HG03060 (cell line): ENCODE measurements at regions not wholly inside any gene's neighbourhood (a gene's known extent, or its start where the extent isn't known, plus 50 kb on each side); places are given as distances from the start of the nearest gene placed in this dataset.

Experiments used
- ATAC-seq: cut with Tn5 transposase; IDR thresholded peaks from one replicate; pipeline ENCODE4 v1.9.1; 2021; ENCODE audit warnings: low read depth, moderate number of reproducible peaks; ENCODE audit not compliant: unreplicated experiment

DNA sequence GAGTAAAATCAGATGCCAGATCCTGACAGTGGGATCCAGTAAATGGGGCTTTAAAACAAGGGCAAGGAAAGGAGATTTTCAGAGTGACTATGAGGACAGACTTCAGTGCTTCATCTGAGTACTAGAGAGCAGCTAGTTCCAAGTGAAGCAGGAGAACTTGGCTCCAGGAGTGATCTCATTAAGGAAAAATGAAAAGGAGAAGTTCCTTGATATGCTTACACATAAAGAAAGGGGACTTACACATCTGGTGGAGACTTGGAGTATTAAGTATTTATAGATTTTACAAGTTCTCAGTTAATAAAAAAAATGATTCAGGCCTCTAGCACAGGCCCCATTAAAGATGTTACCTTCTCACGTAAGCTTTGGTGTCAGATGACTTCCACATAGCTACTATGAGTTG is 105.8 kb downstream of the ICOS start:
- no peak for ATAC-seq

DNA sequence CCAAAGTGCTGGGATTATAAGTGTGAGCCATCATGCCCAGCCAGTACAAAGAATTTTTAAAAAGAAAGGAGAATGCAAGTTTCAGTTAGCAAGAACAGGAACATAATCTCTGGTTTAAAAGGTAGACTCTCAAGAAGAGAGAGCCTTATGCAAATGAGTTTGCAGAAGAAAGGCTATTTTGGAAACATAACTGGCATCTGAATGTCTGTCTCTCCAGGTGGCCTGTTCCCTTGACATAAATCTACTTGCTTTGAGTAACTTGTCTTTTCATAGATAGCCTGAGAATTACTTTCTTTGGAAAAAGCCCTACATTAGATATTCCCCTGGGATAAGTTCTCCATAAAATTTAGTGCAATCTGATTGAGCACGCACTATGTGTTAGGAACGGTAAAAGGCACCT is 109.6 kb downstream of the ICOS start:
- ATAC-seq: peak; percentile 77

GRCh38 chr2:204049635-204050034 is 113.1 kb downstream of the ICOS start:
- peak; percentile 60 for ATAC-seq

DNA sequence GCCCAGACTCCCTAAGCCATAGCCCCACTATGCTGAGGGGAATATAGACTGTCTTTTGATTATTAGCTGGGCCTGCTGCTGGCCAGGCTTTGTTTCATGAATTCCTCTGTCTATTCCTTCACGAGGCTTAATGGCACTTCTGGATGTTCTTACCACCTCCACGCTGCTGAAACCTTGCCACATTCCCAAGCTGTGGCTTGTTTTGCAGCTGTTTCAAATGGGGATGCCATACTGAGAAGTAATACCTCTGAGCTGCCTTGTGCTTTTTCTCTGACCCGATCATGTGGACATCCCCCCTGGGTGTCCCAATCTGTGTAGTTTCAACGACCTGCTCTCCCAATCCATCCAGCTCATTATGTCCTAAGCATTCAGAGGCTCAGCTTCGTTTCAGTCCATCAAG is 114.1 kb downstream of the ICOS start:
- ATAC-seq: no peak

- no peak for ATAC-seq
Measured at GRCh38 chr2:204051476-204051875, 114.9 kb downstream of the ICOS start.

- ATAC-seq: no peak
Measured at GRCh38 chr2:204051984-204052556, 115.5 kb downstream of the ICOS start.

- ATAC-seq: no peak
Measured at GRCh38 chr2:204059016-204059415, 122.5 kb downstream of the ICOS start.

GRCh38 chr2:204060841-204061240 is 124.3 kb downstream of the ICOS start:
- ATAC-seq: no peak

- ATAC-seq: no peak
Measured at GRCh38 chr2:204061241-204061640, 124.7 kb downstream of the ICOS start.

GRCh38 chr2:204064119-204064518 is 127.6 kb downstream of the ICOS start:
- no peak for ATAC-seq

DNA sequence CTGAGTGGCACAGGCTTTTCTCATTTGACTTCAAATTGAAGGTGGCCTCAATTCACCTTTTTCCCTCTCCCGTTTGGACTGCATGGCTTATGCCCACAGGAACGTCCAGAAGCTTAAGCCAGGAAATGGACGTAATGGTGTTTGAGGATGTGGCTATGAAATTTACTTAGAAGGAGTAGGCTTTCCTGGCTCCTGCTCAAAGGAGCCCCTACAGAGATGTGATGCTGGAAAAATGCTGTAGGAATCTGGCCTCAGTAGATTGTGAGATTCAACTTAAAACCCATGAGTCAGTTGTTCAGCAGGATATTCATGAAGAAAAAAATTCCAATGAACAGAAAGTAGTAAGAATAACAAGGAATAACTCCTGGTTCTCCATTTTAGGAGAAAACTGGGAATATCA is 129.0 kb downstream of the ICOS start:
- no peak for ATAC-seq

DNA sequence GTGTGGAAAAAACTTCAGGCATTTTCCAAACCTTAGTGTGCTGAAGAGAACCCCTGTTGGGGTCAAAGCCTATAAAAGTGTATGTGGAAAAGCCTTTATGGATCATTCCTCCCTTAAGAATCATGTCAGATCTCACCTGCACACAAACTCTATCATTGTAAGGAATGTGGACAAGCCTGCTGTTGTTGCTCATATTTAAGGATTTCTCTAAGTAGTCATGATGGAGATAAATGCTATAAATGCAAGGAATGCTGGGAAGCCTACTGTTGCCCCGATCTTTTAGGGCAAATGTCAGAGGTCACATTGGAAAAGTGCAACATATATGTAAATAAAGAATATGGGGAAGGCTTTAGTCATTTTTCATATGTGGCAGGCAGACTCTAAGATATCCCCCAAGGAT is 129.5 kb downstream of the ICOS start:
- ATAC-seq: no peak

DNA sequence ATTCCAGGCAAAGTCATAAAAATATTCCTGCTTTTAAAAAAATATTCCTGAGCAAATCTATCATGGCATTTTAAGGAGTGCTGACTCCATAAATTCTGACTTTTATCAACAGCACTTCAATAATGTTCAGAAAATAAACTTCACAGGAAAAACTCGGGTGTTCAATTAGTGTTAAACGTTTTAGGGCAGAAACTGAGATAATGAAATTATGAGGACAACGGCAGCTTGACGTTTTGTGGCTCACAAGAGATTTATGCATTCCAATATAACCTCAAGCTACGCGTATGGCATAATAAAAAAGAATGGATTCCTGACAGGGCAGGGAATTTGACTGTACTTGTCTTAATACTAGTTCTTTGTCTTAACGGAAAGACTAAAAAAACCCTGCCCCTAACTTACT is 133.2 kb downstream of the ICOS start:
- no peak for ATAC-seq

GRCh38 chr2:204072443-204073324 is 136.1 kb downstream of the ICOS start:
- no peak for ATAC-seq

- ATAC-seq: no peak
Measured at GRCh38 chr2:204074456-204074855, 137.9 kb downstream of the ICOS start.

DNA sequence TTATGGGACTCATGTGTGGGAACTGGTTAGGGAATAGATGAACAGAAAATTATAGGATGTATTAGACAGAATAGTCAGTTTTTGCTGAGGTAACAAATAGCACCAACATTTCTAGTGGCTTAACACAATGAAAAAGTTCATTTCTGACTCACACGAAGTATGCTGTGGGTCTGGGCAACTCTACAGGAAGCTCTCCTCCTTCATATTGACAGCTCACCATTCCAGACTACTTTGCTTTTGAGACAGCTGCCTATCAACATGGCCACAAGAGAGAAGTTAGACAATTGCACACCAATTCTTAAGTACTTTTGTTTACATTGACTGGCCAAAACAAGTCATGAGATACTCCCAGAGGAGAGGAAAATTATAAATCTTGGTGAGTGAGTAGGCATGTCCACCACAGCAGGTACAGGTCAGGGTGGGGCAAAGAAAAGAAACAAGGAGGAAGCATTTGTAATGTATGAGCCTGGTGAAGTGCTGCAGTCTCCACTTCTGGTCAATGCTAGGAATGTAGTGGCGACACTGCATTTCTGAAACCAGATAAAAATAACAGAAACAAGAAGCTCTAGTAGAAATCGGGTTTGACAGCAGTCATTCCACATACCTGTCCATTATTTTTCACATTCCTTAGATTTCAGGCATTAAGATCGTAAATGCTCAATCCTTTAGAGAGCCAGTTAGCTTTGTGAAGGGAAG is 141.6 kb downstream of the ICOS start:
- no peak for ATAC-seq

- ATAC-seq: no peak
Measured at GRCh38 chr2:204081487-204082425, 145.2 kb downstream of the ICOS start.

DNA sequence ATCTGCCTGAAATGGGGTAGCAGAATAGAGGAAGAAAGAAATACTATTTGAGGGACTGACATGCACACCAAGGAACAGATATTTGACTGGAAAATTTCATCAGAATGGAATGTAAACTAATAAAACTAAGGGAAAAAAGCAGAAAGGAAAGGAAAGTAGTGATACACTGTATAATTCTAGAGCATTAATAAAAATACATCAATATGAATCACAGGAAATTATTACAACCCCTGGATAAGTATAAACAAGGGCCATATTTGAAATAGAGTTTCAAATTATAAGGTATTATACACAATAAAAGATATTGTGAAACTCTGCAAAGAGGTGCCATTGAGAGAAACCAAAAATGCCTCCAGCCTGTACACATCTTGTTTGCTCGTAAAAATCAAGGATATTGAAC is 149.6 kb downstream of the ICOS start:
- ATAC-seq: no peak

DNA sequence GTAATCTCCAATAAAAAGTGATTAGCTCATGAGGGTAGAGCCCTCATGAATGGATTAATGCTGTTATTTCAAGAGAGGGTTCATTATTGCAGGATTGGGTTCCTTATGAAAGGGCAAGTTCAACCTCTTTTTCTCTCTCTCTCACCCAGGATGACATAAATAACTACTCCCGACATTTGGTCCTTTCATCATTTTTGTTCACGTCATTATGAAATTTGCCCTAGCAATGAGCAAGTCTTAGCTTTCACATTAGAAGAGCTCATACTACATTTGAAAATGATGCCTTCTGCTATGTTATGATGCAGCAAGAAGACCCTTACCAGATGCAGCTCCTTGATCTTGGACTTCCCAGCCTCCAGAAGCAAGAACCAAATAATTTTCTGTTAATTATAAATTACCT is 152.5 kb downstream of the ICOS start:
- ATAC-seq: no peak

GRCh38 chr2:204089574-204089973 is 153.0 kb downstream of the ICOS start:
- ATAC-seq: no peak

DNA sequence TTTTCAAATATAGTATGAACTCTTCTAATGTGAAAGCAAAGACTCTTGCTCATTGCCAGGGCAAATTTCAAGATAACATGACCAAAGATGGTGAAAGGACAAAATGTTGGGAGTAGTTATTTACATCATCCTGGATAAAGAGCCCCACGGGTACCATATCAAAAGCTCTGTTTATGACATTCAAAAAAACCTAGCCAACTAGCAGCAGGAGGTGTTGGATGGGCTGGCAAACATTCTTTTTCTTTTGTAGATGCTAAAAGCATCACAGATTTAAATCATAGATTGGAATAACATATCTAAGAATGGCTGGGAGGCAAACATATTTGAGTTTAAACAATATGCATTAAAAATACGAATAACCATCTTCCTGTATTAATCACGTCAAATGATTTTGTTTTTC is 153.5 kb downstream of the ICOS start:
- no peak for ATAC-seq
